ENCODE measurements at regions not wholly inside any gene's neighbourhood (a gene's known extent, or its start where the extent isn't known, plus 50 kb on each side); places are given as distances from the start of the nearest gene placed in this dataset.

DNA sequence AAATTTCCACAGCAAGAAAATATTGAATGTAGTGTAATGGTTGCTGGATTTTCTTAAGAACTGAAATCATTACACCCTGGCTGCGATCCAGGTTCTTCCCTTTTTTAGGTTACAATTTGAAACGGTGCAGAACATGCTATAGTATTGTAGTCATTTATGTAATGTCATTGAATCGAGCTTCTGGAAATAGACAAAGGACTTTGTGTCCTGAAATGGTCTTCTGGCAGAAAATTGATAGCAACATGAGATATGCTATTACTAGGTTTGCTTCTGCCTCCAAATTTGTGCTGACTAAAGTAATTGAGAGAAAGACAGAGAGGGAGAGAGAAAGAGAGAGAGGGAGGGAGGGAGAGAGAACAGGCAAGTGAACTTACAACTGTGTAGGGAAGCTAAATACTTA lies 146.2 kb upstream of the NFIA start:
- CTCF ChIA-PET = no interaction called here
- H3K9me2 ChIP-seq (ENCODE audit: insufficient read depth) = no peaks in the 10 kb centered on the region
- H3K27ac ChIP-seq (ENCODE audit: low read depth, low read length) = no peak overlapping the region
- ATAC-seq (no peak), DNase-seq (ENCODE audit: low read depth, low spot score) (no peak)
- H2AFZ ChIP-seq (ENCODE audit: low read depth, low read length, poor library complexity, severe bottlenecking) = no peak overlapping the region
- H3K4me2 ChIP-seq (ENCODE audit: low read length) = no peak overlapping the region
- intact Hi-C loops (cut with micrococcal nuclease) = no loop called here
- no peaks in the 10 kb centered on the region for H3K4me1 ChIP-seq (ENCODE audit: control insufficient read depth in 1 of 2, insufficient read depth in 2 of 2, low read length in 2 of 2)
- POLR2A ChIA-PET = no interaction called here
- TF ChIP-seq EZH2 (IDR thresholded peaks at IDR 0.05) (no peak), EGR1 (IDR thresholded peaks at IDR 0.05; ENCODE audit: low read depth) (no peak), ZFX (IDR thresholded peaks at IDR 0.05) (no peak), POLR2AphosphoS5 (IDR thresholded peaks at IDR 0.05; ENCODE audit: low read depth, low read length) (no peak), MAX (IDR thresholded peaks at IDR 0.05) (no peak), EZH2phosphoT487 (IDR thresholded peaks at IDR 0.05; ENCODE audit: borderline replicate concordance) (no peak), SP1 (IDR thresholded peaks at IDR 0.05; ENCODE audit: low read depth) (no peak), CTCF (IDR thresholded peaks at IDR 0.05 in 2 of 3, conservative IDR thresholded peaks at IDR 0.05 in 1 of 3; ENCODE audit: borderline replicate concordance in 1 of 3, insufficient read depth in 1 of 3, low read depth in 2 of 3, low read length in 2 of 3) (no peak), FOSL1 (IDR thresholded peaks at IDR 0.05; ENCODE audit: low read depth) (no peak), ZBTB33 (IDR thresholded peaks at IDR 0.05; ENCODE audit: extremely low read depth, insufficient replicate concordance, low read length) (no peak), TCF7L2 (IDR thresholded peaks at IDR 0.05; ENCODE audit: borderline replicate concordance, extremely low read depth, insufficient read depth, insufficient read length) (no peak), CEBPB (IDR thresholded peaks at IDR 0.05; ENCODE audit: low read depth) (no peak), POLR2A (IDR thresholded peaks at IDR 0.05; ENCODE audit: borderline replicate concordance, extremely low read depth, insufficient read depth, insufficient read length) (no peak), ELF1 (IDR thresholded peaks at IDR 0.05; ENCODE audit: borderline replicate concordance, low read depth) (no peak), SRF (IDR thresholded peaks at IDR 0.05; ENCODE audit: low read depth) (no peak), JUND (IDR thresholded peaks at IDR 0.05) (no peak), CBX3 (IDR thresholded peaks at IDR 0.05; ENCODE audit: low read depth) (no peak), SIN3A (IDR thresholded peaks at IDR 0.05; ENCODE audit: low read depth) (no peak), RAD21 (IDR thresholded peaks at IDR 0.05; ENCODE audit: low read depth) (no peak)
- TF ChIP-seq, protein P1, sequence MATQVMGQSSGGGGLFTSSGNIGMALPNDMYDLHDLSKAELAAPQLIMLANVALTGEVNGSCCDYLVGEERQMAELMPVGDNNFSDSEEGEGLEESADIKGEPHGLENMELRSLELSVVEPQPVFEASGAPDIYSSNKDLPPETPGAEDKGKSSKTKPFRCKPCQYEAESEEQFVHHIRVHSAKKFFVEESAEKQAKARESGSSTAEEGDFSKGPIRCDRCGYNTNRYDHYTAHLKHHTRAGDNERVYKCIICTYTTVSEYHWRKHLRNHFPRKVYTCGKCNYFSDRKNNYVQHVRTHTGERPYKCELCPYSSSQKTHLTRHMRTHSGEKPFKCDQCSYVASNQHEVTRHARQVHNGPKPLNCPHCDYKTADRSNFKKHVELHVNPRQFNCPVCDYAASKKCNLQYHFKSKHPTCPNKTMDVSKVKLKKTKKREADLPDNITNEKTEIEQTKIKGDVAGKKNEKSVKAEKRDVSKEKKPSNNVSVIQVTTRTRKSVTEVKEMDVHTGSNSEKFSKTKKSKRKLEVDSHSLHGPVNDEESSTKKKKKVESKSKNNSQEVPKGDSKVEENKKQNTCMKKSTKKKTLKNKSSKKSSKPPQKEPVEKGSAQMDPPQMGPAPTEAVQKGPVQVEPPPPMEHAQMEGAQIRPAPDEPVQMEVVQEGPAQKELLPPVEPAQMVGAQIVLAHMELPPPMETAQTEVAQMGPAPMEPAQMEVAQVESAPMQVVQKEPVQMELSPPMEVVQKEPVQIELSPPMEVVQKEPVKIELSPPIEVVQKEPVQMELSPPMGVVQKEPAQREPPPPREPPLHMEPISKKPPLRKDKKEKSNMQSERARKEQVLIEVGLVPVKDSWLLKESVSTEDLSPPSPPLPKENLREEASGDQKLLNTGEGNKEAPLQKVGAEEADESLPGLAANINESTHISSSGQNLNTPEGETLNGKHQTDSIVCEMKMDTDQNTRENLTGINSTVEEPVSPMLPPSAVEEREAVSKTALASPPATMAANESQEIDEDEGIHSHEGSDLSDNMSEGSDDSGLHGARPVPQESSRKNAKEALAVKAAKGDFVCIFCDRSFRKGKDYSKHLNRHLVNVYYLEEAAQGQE (IDR thresholded peaks at IDR 0.05; ENCODE audit: low read depth) = no peak
- H3K9me3 ChIP-seq (ENCODE audit: control insufficient read depth in 1 of 2, insufficient read depth in 1 of 2, low read depth in 1 of 2, low read length in 2 of 2) = no peaks in the 10 kb centered on the region
- no peak overlapping the region for H3K9ac ChIP-seq (ENCODE audit: low read length)
- no peaks in the 10 kb centered on the region for H4K20me1 ChIP-seq (ENCODE audit: insufficient read depth)
- no peak overlapping the region for H3K4me3 ChIP-seq (replicated peaks in 1 of 2; ENCODE audit: low read depth in 1 of 2, low read length in 2 of 2)
- no peaks in the 10 kb centered on the region for H3K79me2 ChIP-seq (ENCODE audit: insufficient read depth, low read length)
- no peaks in the 10 kb centered on the region for H3K27me3 ChIP-seq (ENCODE audit: insufficient read depth, low read length)
- H3K36me3 ChIP-seq (ENCODE audit: control insufficient read depth in 1 of 2, insufficient read depth in 2 of 2, low read length in 2 of 2) = no peaks in the 10 kb centered on the region
- no TSS peak for BruUV-seq (replicated peaks)
- RAD21 ChIA-PET (ENCODE audit: low non-redundant PET in 1 of 2, low total read pairs in 2 of 2, uncharacterized antibody in 2 of 2, unreplicated experiment in 2 of 2) = no interaction called here

All from HCT116 (cell line).